NB4 (cell line): ENCODE measurements at regions not wholly inside any gene's neighbourhood (a gene's known extent, or its start where the extent isn't known, plus 50 kb on each side); places are given as distances from the start of the nearest gene placed in this dataset.

Experiments used
- DNase-seq: peaks from one replicate; pipeline ENCODE4 v3.0.0; 2010; ENCODE audit warnings: low read depth
- H3K4me3 ChIP-seq: one replicate; pipeline ENCODE4 v1.5.1; 2011; ENCODE audit warnings: mild to moderate bottlenecking, low read depth, low read length, moderate library complexity
- CTCF ChIP-seq: IDR thresholded peaks from one replicate; pipeline ENCODE4 v1.5.1; 2012; ENCODE audit warnings: low read depth, low read length
- MAX ChIP-seq: IDR thresholded peaks from 2 replicates; pipeline ENCODE4 v1.6.1; 2011; ENCODE audit warnings: low read depth, low read length
- MYC ChIP-seq: IDR thresholded peaks from 2 replicates; pipeline ENCODE4 v1.6.1; 2011; ENCODE audit warnings: low read depth, low read length
- POLR2A ChIP-seq: IDR thresholded peaks from 2 replicates; pipeline ENCODE4 v1.6.1; 2011; ENCODE audit warnings: mild to moderate bottlenecking; ENCODE audit not compliant: insufficient read length; ENCODE audit errors: extremely low read depth

- no peak overlapping the region for H3K4me3 ChIP-seq
- peak; percentile 66 for DNase-seq
- TF ChIP-seq MAX (no peak), MYC (no peak)
Measured at GRCh38 chr4:78691971-78692821, 84.0 kb upstream of the BMP2K start.

- DNase-seq, result no peak
- no peak for TF ChIP-seq MYC
- no peak for TF ChIP-seq CTCF
- TF ChIP-seq MAX, result no peak
- no peak for TF ChIP-seq POLR2A
- no peak overlapping the region for H3K4me3 ChIP-seq
Measured at GRCh38 chr4:78692822-78693170, 83.4 kb upstream of the BMP2K start.

GRCh38 chr4:78693777-78694456 lies 82.2 kb upstream of the BMP2K start:
- DNase-seq, result peak; percentile 58
- TF ChIP-seq POLR2A (no peak), MYC (no peak), MAX (no peak)
- no peak overlapping the region for H3K4me3 ChIP-seq

GRCh38 chr4:78694457-78694787 lies 81.7 kb upstream of the BMP2K start:
- no peak overlapping the region for H3K4me3 ChIP-seq
- DNase-seq, result no peak
- TF ChIP-seq MYC (no peak), CTCF (no peak), POLR2A (no peak), MAX (no peak)

- no peak for DNase-seq
- TF ChIP-seq CTCF (no peak), POLR2A (no peak), MAX (no peak), MYC (no peak)
- H3K4me3 ChIP-seq, result no peak overlapping the region
Measured at GRCh38 chr4:78695910-78696309, 80.2 kb upstream of the BMP2K start.

GRCh38 chr4:78703079-78703478 lies 73.1 kb upstream of the BMP2K start:
- H3K4me3 ChIP-seq, result no peak overlapping the region
- no peak for DNase-seq
- TF ChIP-seq MAX, result no peak

GRCh38 chr4:78704317-78704716 lies 71.8 kb upstream of the BMP2K start:
- H3K4me3 ChIP-seq, result no peak overlapping the region
- no peak for DNase-seq
- TF ChIP-seq CTCF (no peak), MYC (no peak), POLR2A (no peak), MAX (no peak)
